Activated CD4-positive, CD25-positive, alpha-beta regulatory T cell treated with anti-CD3 and anti-CD28 coated beads, Interleukin-2, amount 50 U/mL, for 24 hours (primary cell): ENCODE measurements at regions not wholly inside any gene's neighbourhood (a gene's known extent, or its start where the extent isn't known, plus 50 kb on each side); places are given as distances from the start of the nearest gene placed in this dataset.
"Not testable (repeated sequence)": the region's sequence is repeated elsewhere in the genome, so short reads cannot be mapped to it uniquely, and the experiment has no call there.

Source experiments
- ATAC-seq, 2 donors: fragments of 150-1000 bp; cut with Tn5 transposase; one replicate each; pipeline ENCODE4 v1.10.0; 2021; ENCODE audit warnings: mild to moderate bottlenecking in 1 of 2, moderate library complexity in 1 of 2

DNA sequence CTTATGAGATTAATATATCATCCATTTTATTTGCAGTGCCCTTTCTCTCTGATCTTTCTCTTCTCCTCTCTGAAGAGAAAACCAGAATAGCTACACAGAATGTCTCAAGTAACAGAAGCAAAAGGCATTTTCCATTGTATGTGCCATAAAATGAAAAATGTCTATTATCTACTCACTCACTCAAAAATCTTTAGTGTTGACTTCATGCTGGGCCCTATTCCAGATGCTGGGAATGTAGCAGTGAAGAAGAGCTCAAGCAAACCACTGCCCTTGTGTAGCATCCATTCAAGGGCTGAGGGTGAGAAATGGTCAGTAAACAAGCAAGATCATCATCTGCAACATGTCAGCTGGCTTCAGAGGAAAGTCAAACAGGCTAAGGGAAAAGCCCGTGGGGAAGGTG, 427.7 kb downstream of the METTL4 start:
- no peak for ATAC-seq

DNA sequence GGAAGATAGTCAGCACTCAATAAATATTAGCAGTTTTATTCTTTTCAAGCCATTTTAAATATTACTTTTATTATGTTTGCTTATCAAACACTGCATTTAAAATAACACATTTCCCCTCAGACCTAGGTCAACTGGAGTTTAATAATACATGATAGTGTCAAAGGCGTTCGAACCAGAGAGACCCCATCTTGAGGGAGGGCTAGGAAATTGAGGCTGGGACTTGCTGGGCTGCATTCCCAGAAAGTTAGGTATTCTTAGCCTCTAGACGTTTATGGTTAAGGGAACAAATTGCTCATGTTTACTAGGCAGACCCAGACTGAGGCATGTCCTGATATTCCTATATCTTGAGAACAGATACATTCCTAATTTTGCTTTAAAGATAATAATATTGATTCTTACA, 426.5 kb downstream of the METTL4 start:
- ATAC-seq = no peak

DNA sequence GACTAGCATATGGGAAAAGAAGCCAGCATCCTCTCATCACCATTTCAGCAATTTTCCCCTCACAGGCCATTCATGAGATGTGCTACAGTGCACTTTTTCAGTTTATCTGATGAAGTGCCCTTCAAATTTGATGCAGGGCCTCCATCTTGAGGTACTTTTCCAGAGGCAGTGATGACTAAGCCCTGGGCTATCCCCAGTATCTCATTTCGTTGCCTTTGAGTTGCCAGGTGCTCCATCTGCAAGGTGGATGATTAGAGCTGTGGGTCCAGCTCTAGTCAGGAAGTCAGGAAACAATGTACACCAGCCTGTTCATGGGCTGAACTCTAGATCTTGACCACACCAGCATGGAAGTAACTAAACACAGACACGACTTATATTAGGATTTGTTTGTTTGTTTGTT, 425.2 kb downstream of the METTL4 start:
- no peak for ATAC-seq

DNA sequence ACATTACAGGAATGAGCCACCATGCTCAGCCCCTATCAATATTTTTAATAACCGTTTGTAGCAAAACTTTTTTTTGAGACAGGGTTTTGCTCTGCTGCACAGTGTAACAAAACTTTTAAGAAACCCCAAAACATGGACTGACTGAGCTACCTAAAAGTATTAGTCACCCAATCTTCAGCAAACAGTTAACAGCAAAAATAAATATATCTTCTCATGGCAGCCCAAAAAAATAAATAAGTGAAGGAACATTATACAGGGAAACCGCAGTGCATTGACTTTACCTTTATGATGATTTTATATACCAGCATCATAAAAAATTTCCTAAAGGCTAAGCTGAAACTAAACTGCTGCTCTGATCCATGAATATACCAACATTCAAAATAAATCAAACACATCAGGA, 424.6 kb downstream of the METTL4 start:
- ATAC-seq = no peak

DNA sequence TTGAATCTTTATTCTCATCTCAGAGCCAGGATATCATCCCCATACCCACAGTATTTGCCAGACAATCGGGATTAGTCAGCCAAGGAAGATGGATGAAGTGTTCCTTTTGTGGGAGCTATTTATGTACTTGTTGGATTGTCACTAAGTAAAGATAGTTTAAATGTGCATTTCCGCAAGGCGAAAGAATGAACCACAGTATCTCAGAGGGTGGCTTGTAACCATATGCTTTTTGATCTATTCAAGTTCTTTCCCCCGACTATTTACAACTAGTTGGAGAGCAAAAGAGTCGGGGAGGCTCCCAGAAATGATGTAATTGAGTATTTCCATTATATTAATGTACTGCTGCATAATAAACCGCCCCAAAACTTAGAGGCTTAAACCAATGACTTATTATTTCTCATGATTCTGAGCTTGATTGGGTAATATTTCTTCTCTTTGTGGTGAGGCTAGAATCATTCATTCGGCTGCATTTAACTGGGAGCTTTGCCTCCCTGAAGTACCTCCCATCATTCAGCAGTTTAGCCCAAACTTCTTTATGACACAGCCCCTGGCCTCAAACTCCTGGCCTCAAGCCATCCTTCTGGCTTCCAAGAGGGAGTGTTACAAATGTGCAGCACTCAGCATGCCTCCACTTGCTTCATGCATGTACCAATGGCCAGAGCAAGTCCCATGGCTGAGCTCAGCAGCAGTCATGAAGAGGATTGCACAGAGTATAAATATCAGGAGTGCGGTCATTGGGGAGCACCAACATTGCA, 423.7 kb downstream of the METTL4 start:
- no peak for ATAC-seq

DNA sequence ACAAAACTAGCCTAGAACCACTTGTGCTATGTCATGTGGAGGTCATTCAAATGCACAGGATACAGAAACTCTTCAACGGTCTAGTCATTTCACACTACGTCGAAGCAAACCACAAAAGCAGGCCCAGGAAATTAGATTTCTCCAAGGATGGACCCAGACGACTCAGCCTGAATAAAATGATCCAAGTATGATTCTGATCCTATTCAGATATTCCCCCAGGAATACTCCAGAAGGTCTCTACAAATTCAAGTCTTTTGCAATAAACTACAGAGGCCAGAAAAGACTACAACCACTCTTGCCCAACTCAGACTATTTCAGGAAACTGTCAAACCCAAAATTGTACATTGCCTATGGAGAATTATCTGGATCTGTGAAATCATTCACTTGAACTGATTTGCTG, 422.5 kb downstream of the METTL4 start:
- no peak for ATAC-seq

DNA sequence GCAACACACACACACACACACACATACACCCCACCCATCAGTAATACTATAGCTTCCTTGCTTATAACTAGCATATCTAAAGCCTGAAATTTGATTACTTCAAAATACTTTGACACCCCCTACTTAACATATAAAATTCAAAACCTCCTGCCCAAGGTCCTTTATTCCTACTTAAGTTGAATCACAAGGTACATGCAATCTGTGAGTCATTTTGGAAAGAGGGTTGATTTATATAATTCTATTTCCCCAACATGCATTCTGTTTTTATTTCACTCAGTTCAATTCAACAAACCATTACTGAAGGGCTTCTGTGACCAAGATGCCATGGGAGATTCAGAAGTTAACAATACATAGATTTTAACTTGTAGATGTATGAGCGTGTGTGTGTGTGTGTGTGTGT, 420.7 kb downstream of the METTL4 start:
- no peak for ATAC-seq

DNA sequence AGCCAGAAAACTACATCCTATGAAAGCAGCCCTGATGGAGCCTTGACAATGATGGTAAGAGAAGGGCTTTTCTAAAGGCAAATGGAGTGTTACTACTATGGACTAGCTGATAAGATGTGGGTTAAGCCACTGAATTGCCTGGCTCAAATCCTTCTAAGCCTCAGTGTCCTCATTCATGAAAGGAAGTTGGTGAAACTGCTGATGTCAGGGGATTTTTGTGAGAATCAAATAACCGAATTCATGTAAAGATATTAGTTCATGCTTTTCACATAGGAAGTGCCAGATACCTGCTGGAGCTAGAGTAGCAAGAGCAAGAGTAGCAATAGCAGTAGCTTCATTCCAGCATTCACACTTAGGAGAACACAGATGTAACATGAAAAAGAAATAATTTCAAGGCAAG, 417.0 kb downstream of the METTL4 start:
- ATAC-seq = no peak

DNA sequence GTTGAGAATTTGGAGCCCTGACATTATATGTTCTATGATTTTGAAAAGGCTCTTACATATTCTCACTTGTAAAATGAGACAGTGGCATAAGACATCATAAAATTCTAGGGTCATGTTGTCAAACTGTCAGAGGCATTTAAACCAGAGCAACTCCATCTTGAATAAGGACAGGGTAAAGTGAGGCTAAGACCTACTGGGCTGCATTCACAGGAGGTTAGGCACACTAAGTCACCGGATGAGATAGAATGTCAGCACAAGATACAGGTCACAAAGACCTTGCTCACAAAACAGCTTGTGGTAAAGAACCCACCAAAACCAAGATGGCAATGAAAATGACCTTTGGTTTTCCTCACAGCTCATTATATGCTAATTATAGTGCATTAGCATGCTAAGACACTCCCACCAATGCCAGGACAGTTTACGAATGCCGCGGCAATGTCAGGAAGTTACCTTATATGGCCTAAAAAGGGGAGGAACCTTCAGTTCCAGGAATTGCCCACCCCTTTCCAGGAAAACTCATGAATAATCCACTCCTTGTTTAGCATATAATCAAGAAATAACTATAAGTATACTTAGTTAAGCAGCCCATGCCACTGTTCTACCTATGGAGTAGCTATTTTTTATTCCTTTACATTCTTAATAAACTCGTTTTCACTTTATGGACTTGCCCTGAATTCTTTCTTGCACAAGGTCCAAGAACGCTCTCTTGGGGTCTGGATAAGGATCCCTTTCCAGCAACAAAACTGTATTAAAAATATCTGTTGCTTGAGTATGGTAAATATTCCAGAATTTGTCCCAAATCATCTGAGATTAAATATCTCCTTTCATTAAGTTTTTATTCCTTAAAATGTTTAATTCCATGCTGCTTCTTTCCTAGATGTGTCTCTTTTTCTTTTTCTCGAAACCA, 406.4 kb downstream of the METTL4 start:
- ATAC-seq = no peak

DNA sequence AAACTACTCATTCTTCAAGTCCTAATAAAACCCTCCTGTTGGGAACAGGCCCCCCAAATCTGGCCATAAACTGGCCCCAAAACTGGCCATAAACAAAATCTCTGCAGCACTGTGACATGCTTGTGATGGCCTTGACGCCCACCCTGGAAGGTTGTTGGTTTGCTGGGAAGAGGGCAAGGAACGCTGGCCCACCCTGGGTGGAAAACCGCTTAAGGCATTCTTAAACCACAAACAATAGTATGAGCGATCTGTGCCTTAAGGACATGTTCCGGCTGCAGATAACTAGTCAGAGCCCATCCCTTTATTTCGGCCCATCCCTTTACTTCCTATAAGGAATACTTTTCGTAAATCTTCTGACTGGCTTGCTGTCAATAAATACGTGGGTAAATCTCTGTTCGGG, 404.4 kb downstream of the METTL4 start:
- not testable (repeated sequence) for ATAC-seq

DNA sequence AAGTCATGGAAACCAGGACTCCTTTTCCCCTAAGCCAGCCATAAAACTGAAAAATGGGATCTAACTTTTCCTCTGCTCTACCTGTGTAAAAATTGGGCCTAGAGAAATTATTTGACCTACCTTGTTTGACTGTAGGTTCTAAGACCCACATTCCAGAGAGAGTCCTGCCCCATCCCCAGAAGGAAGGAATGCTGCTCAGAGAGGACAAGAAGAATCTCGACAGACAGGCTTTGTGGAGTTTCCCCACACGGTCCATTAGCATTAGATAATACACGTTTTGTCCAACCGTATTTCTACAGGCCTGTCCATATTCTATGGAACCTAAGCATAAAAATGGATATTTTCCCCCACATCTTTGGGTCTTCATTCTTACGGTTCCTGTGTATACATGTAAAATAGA, 403.3 kb downstream of the METTL4 start:
- no peak for ATAC-seq

DNA sequence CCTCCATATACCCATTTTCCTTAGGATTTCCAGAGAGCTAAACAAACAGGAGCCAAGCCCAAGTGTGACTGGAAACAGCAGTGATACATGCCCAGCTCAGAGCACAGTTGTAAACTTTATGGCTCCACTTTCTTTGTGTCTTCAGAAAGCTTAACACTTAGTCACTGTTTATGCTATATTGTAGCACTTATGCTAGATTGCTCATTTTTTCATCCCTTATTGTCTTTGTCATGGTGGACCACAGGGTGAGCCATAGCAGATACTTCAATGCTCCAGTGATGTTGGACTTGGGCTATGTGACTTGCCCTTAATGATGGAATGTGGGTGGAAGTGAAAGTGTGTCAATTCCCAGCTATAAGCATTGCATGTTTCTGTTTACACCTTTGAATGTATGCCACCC, 401.6 kb downstream of the METTL4 start:
- no peak for ATAC-seq

DNA sequence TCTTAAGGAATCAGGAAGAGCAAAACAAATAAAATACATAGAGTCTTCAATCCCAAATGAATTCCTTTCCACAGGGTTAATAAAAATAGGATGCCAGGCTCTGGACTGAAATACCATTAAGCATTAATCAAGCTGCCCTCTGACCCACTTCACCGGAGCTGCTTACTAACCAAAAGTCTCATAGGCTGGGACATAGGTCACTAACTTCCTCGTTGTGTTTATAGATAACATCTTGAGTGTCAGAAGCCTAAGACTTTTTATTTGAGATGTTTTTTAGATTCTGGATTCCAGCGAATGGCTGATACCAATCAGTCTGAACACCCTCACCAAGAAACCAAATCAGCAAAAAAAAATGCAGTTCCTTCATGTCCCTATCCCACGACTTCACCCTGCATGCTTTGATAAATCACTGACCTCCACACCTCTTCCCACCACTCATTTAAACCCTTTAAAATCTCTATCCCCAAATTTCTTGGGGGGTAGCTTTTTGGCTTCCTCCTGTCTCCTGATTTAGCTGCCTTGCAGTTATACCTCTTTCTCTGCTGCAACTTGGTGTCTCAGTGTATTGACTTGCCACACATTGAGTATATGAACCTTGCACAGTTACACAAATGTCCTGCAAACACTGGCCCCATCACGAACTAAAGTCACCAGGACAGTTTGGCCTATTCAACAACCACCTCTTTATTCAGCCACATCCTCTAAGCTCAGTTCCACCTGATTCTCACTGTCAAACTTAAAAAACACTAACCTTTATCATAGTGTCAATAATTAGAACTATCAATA, 399.3 kb downstream of the METTL4 start:
- no peak for ATAC-seq

DNA sequence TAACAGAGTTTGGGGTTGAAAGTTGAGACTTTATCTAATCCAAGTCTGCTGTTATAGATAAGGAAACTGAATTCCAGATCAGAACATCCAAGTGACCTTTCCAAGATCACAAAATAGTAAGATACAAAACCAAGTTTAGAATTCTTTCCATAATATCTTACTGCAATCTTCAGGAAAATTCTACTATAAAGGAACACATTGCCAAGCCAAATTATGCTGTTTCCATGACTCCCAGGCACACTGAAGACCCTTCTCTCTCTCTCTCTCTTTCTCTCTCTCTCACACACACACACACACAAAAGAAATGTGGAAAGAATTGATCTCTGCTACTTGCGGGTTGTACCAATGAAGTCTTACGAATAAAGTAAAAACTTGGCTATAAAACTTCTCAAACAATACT, 398.4 kb downstream of the METTL4 start:
- no peak for ATAC-seq

DNA sequence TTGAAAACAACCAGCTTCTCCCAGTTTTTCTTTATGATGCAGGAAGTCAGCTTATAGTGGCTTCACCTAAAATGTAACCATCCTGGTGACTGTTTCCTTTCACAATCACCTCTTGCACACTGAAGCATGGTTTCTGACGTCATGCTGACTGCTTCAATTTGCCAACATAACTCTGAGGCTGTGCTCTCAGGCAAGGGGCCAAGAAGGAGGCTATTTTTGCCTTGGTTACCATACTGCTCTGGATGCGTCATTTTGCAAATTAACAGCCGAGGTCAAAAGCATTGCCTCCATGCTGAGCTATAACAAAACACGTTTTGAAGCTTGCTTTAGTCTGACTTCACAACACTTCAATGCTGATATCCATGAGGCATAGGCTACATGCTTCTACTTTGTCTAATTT, 397.8 kb downstream of the METTL4 start:
- ATAC-seq = no peak

DNA sequence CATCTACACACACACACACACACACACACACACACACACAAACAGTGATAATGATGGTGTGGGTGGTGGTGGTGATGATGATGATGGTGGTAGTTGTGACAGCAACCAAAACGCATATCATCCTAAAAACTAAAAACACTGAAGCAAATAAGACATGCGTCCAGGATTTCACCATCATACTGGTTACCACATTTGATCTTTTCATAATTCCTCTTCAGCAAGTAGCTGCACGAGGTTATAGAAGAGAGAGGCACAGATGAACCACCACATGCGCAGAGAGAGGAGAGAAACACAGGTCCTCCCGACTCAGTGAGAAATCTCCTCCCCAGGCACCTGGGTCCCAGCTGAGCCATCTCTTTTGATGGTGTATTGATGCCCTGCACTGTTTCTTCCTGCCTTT, 393.3 kb downstream of the METTL4 start:
- ATAC-seq = no peak

DNA sequence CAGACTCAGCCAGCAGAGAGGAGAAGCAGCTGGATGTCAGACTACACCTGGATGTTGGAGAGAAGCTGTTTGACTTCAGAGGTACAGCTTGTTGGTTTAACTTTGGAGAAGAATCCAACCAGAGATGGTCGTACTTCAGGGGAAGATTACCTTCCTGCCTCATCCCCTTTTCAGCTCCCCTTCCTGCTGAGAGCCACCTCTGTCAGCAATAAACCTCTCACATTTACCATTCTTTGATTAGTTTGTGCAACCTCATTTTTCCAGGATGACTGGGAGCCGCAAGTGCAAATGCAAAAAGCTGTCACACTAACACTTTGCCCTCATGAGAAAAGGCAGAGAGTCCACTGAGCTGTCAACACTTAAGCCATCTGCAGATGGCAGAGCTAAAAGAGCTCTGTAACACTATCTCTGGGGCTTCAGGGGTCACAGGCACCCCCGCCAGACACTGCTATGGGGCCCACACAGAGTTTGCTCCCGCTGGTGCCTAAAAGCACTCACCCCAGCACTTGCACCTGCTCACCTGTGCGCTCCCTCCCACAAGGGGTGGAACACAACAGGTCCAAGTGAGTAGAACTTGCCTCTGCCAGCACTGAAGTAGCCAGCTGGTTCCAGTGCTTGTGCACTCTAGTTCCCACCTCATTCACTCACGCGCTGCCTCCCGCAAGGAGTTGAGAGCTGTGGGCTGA, 391.7 kb downstream of the METTL4 start:
- ATAC-seq = no peak

DNA sequence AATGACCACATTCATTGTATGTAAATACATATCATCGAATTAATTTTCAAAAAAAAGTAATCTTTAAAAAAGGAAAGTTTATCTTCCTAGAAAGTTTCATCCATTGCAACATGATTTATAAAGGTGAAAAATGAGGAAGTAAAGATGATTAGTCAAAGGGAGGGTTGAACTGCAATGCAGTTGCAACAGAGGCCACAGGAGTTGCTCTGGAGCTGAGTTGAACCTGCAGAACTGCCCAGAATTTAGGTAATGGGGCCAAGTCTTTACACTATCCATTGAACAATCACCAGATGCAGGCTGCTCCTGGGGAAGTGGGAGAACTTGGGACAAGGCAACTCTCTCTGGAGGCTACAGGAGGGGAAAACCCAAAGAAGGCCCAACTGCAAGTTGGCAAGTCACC, 390.7 kb downstream of the METTL4 start:
- no peak for ATAC-seq

DNA sequence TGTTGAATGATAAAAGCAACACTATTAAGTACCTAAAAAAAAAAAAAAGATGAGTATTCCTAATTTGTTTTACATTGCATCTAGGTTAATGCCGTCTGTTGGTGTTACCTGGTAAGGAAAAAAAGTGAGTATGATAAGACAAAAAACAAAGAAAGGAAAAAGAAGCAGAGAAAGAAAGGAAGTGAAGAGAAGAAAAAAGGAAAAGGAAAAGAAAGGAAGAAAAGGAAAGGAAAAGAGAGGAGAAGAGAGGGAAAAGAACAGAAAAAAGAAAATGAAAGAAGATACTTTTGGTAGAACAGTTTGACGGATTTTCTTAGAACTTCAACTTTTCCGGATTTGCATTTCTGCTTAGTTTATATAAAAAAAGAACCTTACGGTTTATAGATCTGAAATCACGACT, 387.9 kb downstream of the METTL4 start:
- ATAC-seq = no peak

DNA sequence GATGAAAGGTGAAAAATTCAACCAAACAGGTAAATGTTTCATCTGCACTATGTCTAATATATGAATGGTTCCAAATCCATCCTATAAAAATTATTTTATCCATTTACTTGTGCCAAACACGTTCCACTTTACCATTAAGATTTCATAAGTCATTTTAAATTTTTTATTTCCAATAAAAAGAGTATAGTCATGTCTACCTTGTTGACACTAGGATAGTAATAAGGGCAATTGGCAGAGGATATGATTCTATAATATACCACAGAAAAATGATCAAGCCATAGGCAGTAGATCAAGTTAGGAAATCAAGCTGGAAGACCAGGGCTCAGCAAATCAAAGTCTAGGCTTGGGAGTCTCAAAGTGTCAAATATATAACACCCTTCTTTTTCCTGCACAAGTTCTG, 384.3 kb downstream of the METTL4 start:
- no peak for ATAC-seq

DNA sequence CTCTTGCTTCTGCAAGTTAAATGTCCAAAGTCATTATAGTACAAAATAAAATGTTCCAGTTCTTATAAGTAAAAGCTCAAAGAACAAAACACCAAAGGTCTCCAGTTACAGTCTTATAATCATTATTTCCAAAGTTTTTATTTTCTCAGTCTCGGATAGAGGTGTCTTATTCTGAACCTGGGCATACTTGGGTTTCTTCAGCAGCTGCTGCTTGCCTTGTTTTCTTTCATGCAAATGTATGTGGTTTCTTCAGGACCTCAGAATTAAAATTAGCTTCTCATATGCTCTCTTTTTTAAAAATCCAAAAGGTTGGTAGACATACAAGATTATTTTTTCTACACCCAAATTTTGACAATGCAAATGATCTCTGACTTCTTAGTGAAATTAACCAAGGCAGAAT, 383.0 kb downstream of the METTL4 start:
- no peak for ATAC-seq

DNA sequence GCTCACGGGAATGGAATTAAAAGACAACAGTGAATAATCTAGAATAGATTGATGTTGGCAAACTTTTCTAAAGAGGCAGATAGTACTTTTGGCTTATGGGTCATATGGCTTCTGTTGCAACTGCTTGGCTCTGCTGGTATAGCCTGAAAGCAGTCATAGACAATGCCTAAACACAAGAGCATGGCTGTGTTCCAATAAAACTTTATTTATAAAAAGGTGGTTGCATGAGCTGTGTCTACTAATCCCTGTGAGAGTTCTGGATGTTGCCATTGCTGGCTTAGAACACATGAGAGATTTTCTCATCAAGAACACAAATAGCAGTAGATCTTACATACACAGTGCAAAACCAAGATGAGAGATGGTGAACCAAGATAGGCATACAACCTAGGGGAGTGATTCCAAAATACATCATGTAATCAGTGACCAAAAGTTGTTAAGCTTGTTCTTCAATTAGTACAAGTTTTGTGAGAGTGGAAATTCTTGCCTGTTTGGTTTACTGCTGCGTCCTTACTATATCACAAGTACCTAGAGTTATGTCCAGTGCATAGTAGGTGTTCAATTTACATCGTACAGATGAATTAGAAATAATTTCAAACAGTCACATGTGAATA, 380.0 kb downstream of the METTL4 start:
- ATAC-seq = no peak
